ENCODE measurements at regions not wholly inside any gene's neighbourhood (a gene's known extent, or its start where the extent isn't known, plus 50 kb on each side); places are given as distances from the start of the nearest gene placed in this dataset.

DNA sequence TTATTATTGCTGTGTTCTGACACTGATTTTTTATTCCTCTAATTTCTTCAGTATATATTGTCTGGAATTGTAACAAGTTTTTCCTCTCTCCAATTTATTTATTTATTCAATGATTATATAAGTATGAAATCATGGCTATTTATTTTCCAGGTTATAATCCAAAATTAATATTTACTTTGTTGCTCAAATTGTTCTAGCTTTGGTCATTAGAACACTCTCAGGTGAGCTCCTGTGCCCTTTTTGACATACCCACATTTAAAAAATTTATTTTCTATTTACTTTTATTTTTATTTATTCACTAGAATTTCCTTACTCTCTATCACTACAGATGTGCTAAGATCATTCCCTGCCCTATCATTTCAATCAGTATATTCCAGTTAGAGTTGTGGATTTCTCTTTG is 70.2 kb downstream of the PPP1R2C start:
- DNase-seq = no peak
- TF ChIP-seq, protein P1, sequence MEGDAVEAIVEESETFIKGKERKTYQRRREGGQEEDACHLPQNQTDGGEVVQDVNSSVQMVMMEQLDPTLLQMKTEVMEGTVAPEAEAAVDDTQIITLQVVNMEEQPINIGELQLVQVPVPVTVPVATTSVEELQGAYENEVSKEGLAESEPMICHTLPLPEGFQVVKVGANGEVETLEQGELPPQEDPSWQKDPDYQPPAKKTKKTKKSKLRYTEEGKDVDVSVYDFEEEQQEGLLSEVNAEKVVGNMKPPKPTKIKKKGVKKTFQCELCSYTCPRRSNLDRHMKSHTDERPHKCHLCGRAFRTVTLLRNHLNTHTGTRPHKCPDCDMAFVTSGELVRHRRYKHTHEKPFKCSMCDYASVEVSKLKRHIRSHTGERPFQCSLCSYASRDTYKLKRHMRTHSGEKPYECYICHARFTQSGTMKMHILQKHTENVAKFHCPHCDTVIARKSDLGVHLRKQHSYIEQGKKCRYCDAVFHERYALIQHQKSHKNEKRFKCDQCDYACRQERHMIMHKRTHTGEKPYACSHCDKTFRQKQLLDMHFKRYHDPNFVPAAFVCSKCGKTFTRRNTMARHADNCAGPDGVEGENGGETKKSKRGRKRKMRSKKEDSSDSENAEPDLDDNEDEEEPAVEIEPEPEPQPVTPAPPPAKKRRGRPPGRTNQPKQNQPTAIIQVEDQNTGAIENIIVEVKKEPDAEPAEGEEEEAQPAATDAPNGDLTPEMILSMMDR (IDR thresholded peaks at IDR 0.05; ENCODE audit: low read depth, low read length, missing control alignments) = no peak
- no peak overlapping the region for H3K4me3 ChIP-seq (ENCODE audit: low read depth, low read length)
- in situ Hi-C loops (cut with HindIII; ENCODE audit: low pct_ligation_motif_present, low sequenced_read_pairs) = no loop called here
- no peak overlapping the region for H3K27ac ChIP-seq
- H3K27me3 ChIP-seq (replicated peaks) = no peaks in the 10 kb centered on the region
- no peaks in the 10 kb centered on the region for H3K36me3 ChIP-seq (replicated peaks)

DNA sequence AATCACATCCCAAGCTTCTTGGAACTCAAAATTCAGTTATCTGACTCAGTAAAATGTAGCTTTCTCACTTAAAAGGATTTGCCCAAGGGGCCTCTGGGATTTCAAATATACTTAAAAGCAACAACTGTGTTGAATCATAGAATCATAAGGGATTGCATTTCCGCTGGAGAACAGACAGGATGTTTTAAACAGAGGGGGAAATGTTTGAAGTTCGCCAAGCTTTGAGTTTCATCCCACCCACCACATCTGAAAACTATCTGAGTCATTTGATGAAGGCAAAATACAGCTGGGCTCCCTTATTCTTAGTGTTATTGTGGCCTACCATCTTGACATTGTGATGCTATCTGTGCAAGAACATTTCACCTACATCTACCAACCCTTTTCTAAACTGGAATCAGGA is 73.5 kb downstream of the PPP1R2C start:
- Histone ChIP-seq H3K4me3 (ENCODE audit: low read depth, low read length) (no peak overlapping the region), H3K27me3 (replicated peaks) (no peaks in the 10 kb centered on the region), H3K36me3 (replicated peaks) (no peaks in the 10 kb centered on the region), H3K27ac (no peak overlapping the region)
- in situ Hi-C loops (cut with HindIII; ENCODE audit: low pct_ligation_motif_present, low sequenced_read_pairs) = no loop called here
- TF ChIP-seq, protein P1 (IDR thresholded peaks at IDR 0.05; ENCODE audit: low read depth, low read length, missing control alignments) = no peak
- DNase-seq = peak; percentile 1

DNA sequence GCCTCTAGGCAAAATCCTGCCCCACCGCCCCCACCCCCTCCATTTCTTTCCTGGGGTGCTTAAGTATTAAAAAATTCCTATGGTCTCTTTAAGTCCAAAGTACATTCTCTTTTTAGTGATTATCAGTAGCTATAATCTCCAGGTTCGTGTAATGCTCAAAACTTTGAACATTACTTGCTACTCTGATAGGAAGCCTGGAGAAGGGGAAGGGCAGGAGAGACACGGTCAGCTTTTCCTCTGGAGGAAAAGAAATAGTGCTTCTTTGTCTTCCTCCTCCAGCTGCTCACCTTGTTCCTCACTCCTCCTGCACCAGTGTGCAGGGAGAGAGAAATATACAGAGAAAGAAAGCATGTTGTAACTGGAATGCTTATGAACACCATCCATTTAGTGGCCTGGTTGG is 80.4 kb downstream of the PPP1R2C start:
- no peak overlapping the region for H3K4me3 ChIP-seq (ENCODE audit: low read depth, low read length)
- H3K36me3 ChIP-seq (replicated peaks) = no peaks in the 10 kb centered on the region
- H3K27me3 ChIP-seq (replicated peaks) = no peaks in the 10 kb centered on the region
- no peak for DNase-seq
- no peak overlapping the region for H3K27ac ChIP-seq
- in situ Hi-C loops (cut with HindIII; ENCODE audit: low pct_ligation_motif_present, low sequenced_read_pairs) = no loop called here
- TF ChIP-seq, protein P1 (IDR thresholded peaks at IDR 0.05; ENCODE audit: low read depth, low read length, missing control alignments) = no peak

DNA sequence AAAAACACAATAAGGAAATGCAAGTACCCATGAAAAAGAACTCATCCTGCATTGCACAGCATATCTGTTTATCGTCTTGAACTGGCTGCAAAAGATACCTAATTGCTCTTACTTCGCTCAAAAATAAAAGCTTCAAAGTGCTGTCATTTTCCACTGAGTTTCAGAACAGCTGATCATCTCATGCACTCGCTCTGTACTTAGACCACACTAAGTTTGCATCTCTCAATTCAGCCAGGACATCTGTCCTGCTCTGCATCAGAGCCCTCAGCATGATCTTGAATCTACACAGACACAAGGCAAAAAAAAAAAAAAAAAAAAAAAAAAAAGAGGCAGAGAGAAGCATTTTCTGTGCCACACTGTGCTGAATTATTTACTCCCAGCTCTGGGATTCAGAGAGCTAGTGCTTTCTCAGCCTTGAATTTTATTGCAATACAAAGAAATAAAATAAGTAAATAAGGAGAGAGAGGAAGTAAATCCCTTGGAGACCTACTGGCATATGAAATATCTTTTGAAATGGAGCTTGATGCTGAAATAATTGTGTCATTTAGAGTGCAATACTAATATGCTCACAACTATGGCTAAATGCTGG is 81.3 kb downstream of the PPP1R2C start:
- no peaks in the 10 kb centered on the region for H3K36me3 ChIP-seq (replicated peaks)
- DNase-seq = no peak
- no peak overlapping the region for H3K4me3 ChIP-seq (ENCODE audit: low read depth, low read length)
- H3K27ac ChIP-seq = no peak overlapping the region
- in situ Hi-C loops (cut with HindIII; ENCODE audit: low pct_ligation_motif_present, low sequenced_read_pairs) = no loop called here
- TF ChIP-seq, protein P1 (IDR thresholded peaks at IDR 0.05; ENCODE audit: low read depth, low read length, missing control alignments) = no peak
- no peaks in the 10 kb centered on the region for H3K27me3 ChIP-seq (replicated peaks)

DNA sequence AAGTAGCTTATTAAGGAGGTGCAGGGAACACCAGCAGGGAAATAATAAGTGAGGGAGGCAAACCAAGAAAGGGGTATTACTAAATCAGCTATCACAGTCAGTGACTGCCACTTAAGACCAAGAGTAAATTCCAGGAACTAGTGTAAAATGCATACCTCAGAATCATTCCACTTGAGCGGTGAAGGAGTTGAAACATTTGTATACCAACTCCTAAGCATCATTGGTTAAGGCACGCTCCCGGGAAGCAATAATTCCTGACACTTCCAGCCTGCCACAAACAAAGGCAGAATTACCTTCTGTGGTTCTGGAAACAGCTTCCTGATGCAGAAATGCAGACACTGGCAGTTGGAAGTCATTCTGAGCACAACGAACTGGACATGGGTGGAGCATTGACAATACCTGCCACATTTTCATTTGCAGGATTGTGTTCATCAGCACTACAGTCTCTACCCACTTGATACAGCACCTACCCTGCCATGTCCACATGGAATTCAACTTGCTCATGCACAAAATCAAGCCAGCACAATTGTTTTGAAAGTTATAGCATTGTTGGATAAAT is 82.1 kb downstream of the PPP1R2C start:
- Histone ChIP-seq H3K27me3 (replicated peaks) (no peaks in the 10 kb centered on the region), H3K36me3 (replicated peaks) (no peaks in the 10 kb centered on the region), H3K4me3 (ENCODE audit: low read depth, low read length) (no peak overlapping the region), H3K27ac (no peak overlapping the region)
- in situ Hi-C loops (cut with HindIII; ENCODE audit: low pct_ligation_motif_present, low sequenced_read_pairs) = no loop called here
- TF ChIP-seq, protein P1 (IDR thresholded peaks at IDR 0.05; ENCODE audit: low read depth, low read length, missing control alignments) = no peak
- DNase-seq = no peak
